ENCODE measurements at regions not wholly inside any gene's neighbourhood (a gene's known extent, or its start where the extent isn't known, plus 50 kb on each side); places are given as distances from the start of the nearest gene placed in this dataset.

GRCh38 chr2:62643100-62643471 lies 62.4 kb upstream of the EHBP1 start:
- POLR2A ChIA-PET = no interaction called here
- no peak for DNase-seq
- whole genome bisulfite sequencing (ENCODE audit: low lambda C conversion rate) = 70% methylated on average over 4 of the region's 4 CpGs
- no peaks in the 10 kb centered on the region for H3K27me3 ChIP-seq (ENCODE audit: insufficient read depth)
- TF ChIP-seq ELF1 (IDR thresholded peaks at IDR 0.05) (no peak), POLR2AphosphoS5 (IDR thresholded peaks at IDR 0.05; ENCODE audit: low read depth, low read length) (no peak), RFX5 (IDR thresholded peaks at IDR 0.05; ENCODE audit: low read length) (no peak), CHD2 (IDR thresholded peaks at IDR 0.05; ENCODE audit: low read length, partially characterized antibody) (no peak), REST (IDR thresholded peaks at IDR 0.05; ENCODE audit: low read depth, low read length) (no peak), FOXM1 (IDR thresholded peaks at IDR 0.05; ENCODE audit: low read depth) (no peak), NRF1 (IDR thresholded peaks at IDR 0.05; ENCODE audit: low read depth, low read length) (no peak), MEF2A (IDR thresholded peaks at IDR 0.05; ENCODE audit: borderline replicate concordance, low read depth) (no peak)
- no peaks in the 10 kb centered on the region for H3K9me2 ChIP-seq
- no peaks in the 10 kb centered on the region for H3K9me3 ChIP-seq
- CTCF ChIA-PET = interaction anchor here (1.6 kb wide), 1 partner anchor 187 kb away, joined by 3 read pairs; no protein-coding TSS in a partner anchor
- H2AFZ ChIP-seq (ENCODE audit: low read depth) = no peak overlapping the region
- H3K4me1 ChIP-seq (ENCODE audit: control insufficient read depth in 1 of 2, insufficient read depth in 2 of 2, low read depth in 1 of 2, low read length in 1 of 2) = no peaks in the 10 kb centered on the region; a peak in 1 of 4 replicates
- H3K36me3 ChIP-seq (replicated peaks in 1 of 2; ENCODE audit: control insufficient read depth in 1 of 2, insufficient read depth in 2 of 2, low read length in 1 of 2) = no peaks in the 10 kb centered on the region
- H3K27ac ChIP-seq (ENCODE audit: low read depth in 2 of 2, low read length in 1 of 2) = no peak overlapping the region
- H3F3A ChIP-seq (replicated peaks; ENCODE audit: insufficient read depth) = no peaks in the 10 kb centered on the region
- H3K9ac ChIP-seq = no peak overlapping the region
- H3K79me2 ChIP-seq (ENCODE audit: insufficient read depth) = no peaks in the 10 kb centered on the region
- H4K20me1 ChIP-seq (ENCODE audit: insufficient read depth) = no peaks in the 10 kb centered on the region
- H3K4me2 ChIP-seq = no peak overlapping the region
- no peak overlapping the region for H3K4me3 ChIP-seq (ENCODE audit: low read depth in 2 of 2, low read length in 1 of 2)

- DNase-seq = no peak
- ChIA-PET POLR2A (no interaction called here), CTCF (interaction anchor here (1.6 kb wide), 1 partner anchor 186 kb away, joined by 3 read pairs; no protein-coding TSS in a partner anchor)
- Histone ChIP-seq H3K79me2 (ENCODE audit: insufficient read depth) (no peaks in the 10 kb centered on the region), H3K9me2 (no peaks in the 10 kb centered on the region), H3K27ac (ENCODE audit: low read depth in 2 of 2, low read length in 1 of 2) (no peak overlapping the region), H3K36me3 (replicated peaks in 1 of 2; ENCODE audit: control insufficient read depth in 1 of 2, insufficient read depth in 2 of 2, low read length in 1 of 2) (no peaks in the 10 kb centered on the region), H3K4me2 (no peak overlapping the region), H3K4me3 (ENCODE audit: low read depth in 2 of 2, low read length in 1 of 2) (no peak overlapping the region), H3K9me3 (no peaks in the 10 kb centered on the region), H3K27me3 (ENCODE audit: insufficient read depth) (no peaks in the 10 kb centered on the region), H3K9ac (no peak overlapping the region), H4K20me1 (ENCODE audit: insufficient read depth) (no peaks in the 10 kb centered on the region), H2AFZ (ENCODE audit: low read depth) (no peak overlapping the region), H3F3A (replicated peaks; ENCODE audit: insufficient read depth) (no peaks in the 10 kb centered on the region), H3K4me1 (ENCODE audit: control insufficient read depth in 1 of 2, insufficient read depth in 2 of 2, low read depth in 1 of 2, low read length in 1 of 2) (no peaks in the 10 kb centered on the region; a peak in 1 of 4 replicates)
- 86% methylated on average over 2 of the region's 2 CpGs for WGBS (ENCODE audit: low lambda C conversion rate)
- TF ChIP-seq ZBTB33 (IDR thresholded peaks at IDR 0.05; ENCODE audit: borderline replicate concordance, low read depth) (no peak), EP300 (IDR thresholded peaks at IDR 0.05; ENCODE audit: borderline replicate concordance in 1 of 2, low read depth in 1 of 2, low read length in 1 of 2) (no peak), ELF1 (IDR thresholded peaks at IDR 0.05) (no peak), RXRA (IDR thresholded peaks at IDR 0.05; ENCODE audit: borderline replicate concordance, low read depth) (no peak), POLR2AphosphoS5 (IDR thresholded peaks at IDR 0.05; ENCODE audit: low read depth, low read length) (no peak), USF1 (IDR thresholded peaks at IDR 0.05; ENCODE audit: borderline replicate concordance, low read depth) (no peak)
Observed at GRCh38 chr2:62642429-62643099, 62.9 kb upstream of the EHBP1 start.

Data from SK-N-SH (cell line).